ENCODE measurements at regions not wholly inside any gene's neighbourhood (a gene's known extent, or its start where the extent isn't known, plus 50 kb on each side); places are given as distances from the start of the nearest gene placed in this dataset.

DNA sequence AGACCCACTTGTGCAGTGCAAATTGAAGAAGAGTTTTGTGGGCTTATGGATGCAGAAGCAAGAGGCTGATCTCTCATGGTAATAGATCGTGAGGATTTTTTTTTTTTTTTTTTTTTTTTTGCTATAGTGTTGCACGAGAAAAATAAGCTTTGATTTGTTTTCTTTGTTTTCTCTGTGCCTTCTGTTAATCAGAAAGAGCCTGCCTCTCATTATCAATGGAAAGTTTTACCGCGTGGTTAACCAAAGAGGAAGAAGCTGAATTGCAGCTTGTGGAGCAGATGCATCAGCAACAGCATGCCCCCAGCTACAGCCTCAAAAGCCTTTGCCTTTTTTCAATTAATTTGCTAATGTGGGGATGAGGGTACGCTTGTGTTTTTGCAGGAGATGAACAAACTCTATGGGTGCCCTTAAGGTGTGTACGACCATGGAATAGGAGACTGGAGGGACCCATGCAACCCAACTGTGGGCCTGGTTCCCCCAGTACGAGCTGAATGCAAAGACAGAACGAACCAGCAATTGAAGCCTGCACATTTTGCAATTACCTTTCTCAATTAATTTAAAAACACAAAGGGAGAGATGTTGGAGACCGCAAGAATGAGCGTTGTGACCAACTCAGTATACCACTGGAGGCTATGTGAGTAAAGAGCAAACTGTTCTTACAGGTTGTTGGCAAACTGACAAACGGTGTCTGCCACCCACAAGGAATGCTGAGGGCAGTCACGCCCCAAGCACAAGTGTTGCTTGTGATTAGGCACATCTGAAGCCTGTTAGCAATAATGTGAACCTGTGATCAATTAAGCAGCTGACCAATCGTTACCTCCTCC lies 58.6 kb upstream of the SPRY2 start:
- Histone ChIP-seq H3K36me3 (ENCODE audit: control insufficient read depth in 2 of 2, insufficient read depth in 2 of 2, low read length in 1 of 2) (no peaks in the 10 kb centered on the region), H3K9me3 (ENCODE audit: control insufficient read depth in 2 of 2, insufficient read depth in 1 of 2, low read length in 1 of 2) (no peaks in the 10 kb centered on the region), H3K4me3 (ENCODE audit: low read length in 2 of 2) (no peak overlapping the region), H3K27ac (ENCODE audit: low read depth in 1 of 2, low read length in 1 of 2) (peak overlapping the region; percentile 20 to 80), H3K27me3 (ENCODE audit: control insufficient read depth in 2 of 2, insufficient read depth in 1 of 2, low read length in 1 of 2) (no peaks in the 10 kb centered on the region), H3K4me1 (ENCODE audit: control insufficient read depth in 2 of 2, insufficient read depth in 2 of 2, low read length in 2 of 2) (peaks cover 12 to 24% of the 10 kb centered on the region in 2 donors)
- DNase-seq (ENCODE audit: low read depth in 6 of 9, low spot score in 9 of 9) = peak in 5 of 9 donors; percentile 36 to 85 (median 58)
- WGBS = 28% methylated on average over 13 of the region's 13 CpGs

Data from thymus (tissue), 11 donors.